Adrenal gland (tissue), 9 donors: ENCODE measurements at regions not wholly inside any gene's neighbourhood (a gene's known extent, or its start where the extent isn't known, plus 50 kb on each side); places are given as distances from the start of the nearest gene placed in this dataset.

ENCODE experiments used
- DNase-seq, 7 donors: peaks; one replicate each; pipeline ENCODE4 v3.0.0-alpha.2; 2019 to 2020
- H3K27ac ChIP-seq, 5 donors: fragments of 200-600 bp; sonication (generic) in 4 of 5; 1 replicate in 3 of 5; 2 replicates in 2 of 5; pipeline versions ENCODE4 v1.5.1 to v1.8.0; 2016 to 2020; ENCODE audit warnings: mild to moderate bottlenecking in 1 of 5
- H3K27me3 ChIP-seq: fragments of 200-600 bp; 2 replicates; pipeline ENCODE4 v1.8.0; 2021
- H3K36me3 ChIP-seq, 2 donors: fragments of 200-600 bp; replicated peaks in 1 of 2; 1 replicate in 1 of 2; 2 replicates in 1 of 2; pipeline versions ENCODE4 v1.5.1 to v1.8.0; 2018 to 2022
- H3K4me1 ChIP-seq, 2 donors: fragments of 200-600 bp; replicated peaks in 1 of 2; 1 replicate in 1 of 2; 2 replicates in 1 of 2; pipeline versions ENCODE4 v1.5.1 to v1.8.0; 2018 to 2021
- H3K4me3 ChIP-seq, 4 donors: fragments of 200-600 bp; sonication (generic) in 3 of 4; one replicate each; pipeline ENCODE4 v1.5.1; 2016 to 2018
- H3K9me3 ChIP-seq, 3 donors: fragments of 200-600 bp; sonication (generic) in 1 of 3; replicated peaks in 1 of 3; 1 replicate in 2 of 3; 2 replicates in 1 of 3; pipeline versions ENCODE4 v1.5.1 to v1.8.0; 2016 to 2021
- CTCF ChIP-seq, 6 experiments: fragments of 450-650 bp in 4 of 6; fragments of 200-600 bp in 2 of 6; sonication (generic) in 1 of 6; IDR thresholded peaks; 1 replicate in 5 of 6; 2 replicates in 1 of 6; pipeline versions ENCODE4 v1.5.1 to v1.8.0; 2016 to 2021; ENCODE audit warnings: antibody characterized with exemption in 6 of 6, mild to moderate bottlenecking in 2 of 6, moderate library complexity in 1 of 6
- POLR2A ChIP-seq, 2 donors: fragments of 450-650 bp; IDR thresholded peaks; one replicate each; pipeline ENCODE4 v1.6.1; 2017; ENCODE audit warnings: antibody characterized with exemption in 2 of 2, mild to moderate bottlenecking in 2 of 2, moderate library complexity in 1 of 2
- WGBS, 4 donors: extraction: QIAGEN DNeasy Blood & Tissue Kit in 2 of 4; methylation state at CpG; one replicate each; pipeline versions ENCODE4 v1.1.5 to v1.1.7; 2013 to 2017; 5-methylcytosine and 5-hydroxymethylcytosine counted together
- intact Hi-C, 2 donors: fragments of 100-400 bp; cut with DNase I; formaldehyde crosslinking; loops; one replicate each; pipeline versions ENCODE4 v1.14.1 to v1.15.0; 2022 to 2023
- donor health status: healthy with polysubstance abuse.
- donor health status: Bipolar disorder and iron deficiency.
- donor health status: DM: yes; HTN: yes; CAD: no.
- donor health status: DM: no; HTN: no; CAD: no.
- donor health status: DM: no; HTN: no; CAD: no.

GRCh38 chr7:34417781-34418180 is 240.2 kb upstream of the NPSR1 start:
- H3K4me1 ChIP-seq, result no peaks in the 10 kb centered on the region
- no peak overlapping the region for H3K27ac ChIP-seq
- H3K36me3 ChIP-seq, result no peaks in the 10 kb centered on the region
- no peaks in the 10 kb centered on the region for H3K27me3 ChIP-seq
- DNase-seq, result no peak
- intact Hi-C loops, result no loop called here
- no peaks in the 10 kb centered on the region for H3K9me3 ChIP-seq
- TF ChIP-seq POLR2A (IDR thresholded peaks at IDR 0.05) (no peak), CTCF (IDR thresholded peaks at IDR 0.05) (no peak)
- 43 to 68% (median 63%) methylated on average over 3 of the region's 3 CpGs for WGBS, 4 donors
- H3K4me3 ChIP-seq, result no peak overlapping the region

DNA sequence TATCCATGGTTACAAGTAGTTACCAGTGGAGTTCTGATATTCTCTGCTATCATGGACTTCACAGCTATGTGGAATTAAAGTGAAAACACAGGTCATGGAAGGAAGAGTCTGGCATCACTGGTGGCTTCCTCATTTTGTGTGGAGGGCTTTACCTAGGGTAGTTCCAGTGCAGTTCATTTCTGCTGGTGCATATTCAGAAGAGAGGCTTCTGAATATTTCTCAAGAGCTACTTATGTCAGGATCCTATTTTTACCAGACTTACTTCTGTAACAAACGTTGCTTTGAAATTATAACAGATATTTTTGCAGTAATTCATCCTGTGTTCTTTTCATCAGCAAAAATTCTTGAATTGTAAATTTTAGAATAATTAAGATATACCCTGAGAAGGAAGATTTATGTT is 236.5 kb upstream of the NPSR1 start:
- Histone ChIP-seq H3K36me3 (no peaks in the 10 kb centered on the region), H3K9me3 (no peaks in the 10 kb centered on the region), H3K27ac (no peak overlapping the region), H3K4me1 (no peaks in the 10 kb centered on the region), H3K4me3 (no peak overlapping the region), H3K27me3 (no peaks in the 10 kb centered on the region)
- no peak for DNase-seq
- TF ChIP-seq CTCF (IDR thresholded peaks at IDR 0.05), result no peak
- TF ChIP-seq POLR2A (IDR thresholded peaks at IDR 0.05), result no peak
- WGBS, 4 donors, result 15 to 42% (median 27%) methylated on average over 1 of the region's 1 CpG
- intact Hi-C loops, result no loop called here

GRCh38 chr7:34425194-34425593 is 232.8 kb upstream of the NPSR1 start:
- DNase-seq, result no peak
- H3K36me3 ChIP-seq, result no peaks in the 10 kb centered on the region
- 48 to 72% (median 65%) methylated on average over 2 of the region's 2 CpGs for WGBS, 4 donors
- H3K9me3 ChIP-seq, result no peaks in the 10 kb centered on the region
- no peak for TF ChIP-seq CTCF (IDR thresholded peaks at IDR 0.05)
- no peak for TF ChIP-seq POLR2A (IDR thresholded peaks at IDR 0.05)
- intact Hi-C loops, result no loop called here
- no peak overlapping the region for H3K4me3 ChIP-seq
- no peaks in the 10 kb centered on the region for H3K27me3 ChIP-seq
- H3K27ac ChIP-seq, result no peak overlapping the region
- no peaks in the 10 kb centered on the region for H3K4me1 ChIP-seq

DNA sequence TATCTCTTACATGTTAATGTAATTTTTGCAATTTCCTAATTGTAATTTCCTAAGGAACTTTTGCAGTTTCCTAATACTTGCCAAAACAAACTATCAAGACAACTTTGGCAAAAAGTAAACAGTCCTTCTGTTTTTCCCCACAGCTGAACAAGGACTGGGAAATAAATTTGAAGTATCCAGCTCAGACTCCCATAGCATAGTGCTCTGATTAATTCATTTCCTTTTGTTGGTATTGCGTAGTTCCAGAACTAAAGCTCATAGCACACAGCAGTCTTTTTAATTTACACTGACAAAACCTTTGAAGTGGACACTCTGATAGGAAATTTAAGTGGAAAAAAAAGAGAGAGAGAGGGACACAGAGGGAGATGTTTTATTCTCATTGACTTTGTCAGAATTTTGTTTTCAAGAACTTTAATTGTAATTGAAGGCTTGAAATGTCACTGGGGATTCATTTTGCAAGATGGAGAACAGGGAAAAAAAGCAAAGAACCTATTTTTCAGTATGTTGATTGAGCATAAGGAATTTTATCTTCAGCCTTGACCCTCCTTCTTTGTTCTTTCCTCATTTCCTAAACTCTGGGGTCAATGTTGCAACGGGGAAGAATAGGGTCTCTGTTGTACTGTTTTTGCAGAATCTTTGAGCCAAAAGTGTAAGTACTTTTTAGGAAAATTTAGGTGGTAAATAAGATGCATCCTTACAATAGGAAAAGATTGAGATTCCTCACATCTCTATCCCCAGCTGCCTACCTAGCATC is 232.2 kb upstream of the NPSR1 start:
- Histone ChIP-seq H3K9me3 (no peaks in the 10 kb centered on the region), H3K4me3 (no peak overlapping the region), H3K27me3 (no peaks in the 10 kb centered on the region), H3K27ac (no peak overlapping the region), H3K36me3 (no peaks in the 10 kb centered on the region), H3K4me1 (no peaks in the 10 kb centered on the region)
- DNase-seq, result no peak
- intact Hi-C loops, result no loop called here
- no peak for TF ChIP-seq CTCF (IDR thresholded peaks at IDR 0.05)
- no peak for TF ChIP-seq POLR2A (IDR thresholded peaks at IDR 0.05)
- WGBS, 4 donors, result 31 to 43% (median 40%) methylated on average over 2 of the region's 2 CpGs
